GM18517 (cell line): ENCODE measurements at regions not wholly inside any gene's neighbourhood (a gene's known extent, or its start where the extent isn't known, plus 50 kb on each side); places are given as distances from the start of the nearest gene placed in this dataset.

ENCODE experiments used
- ATAC-seq: cut with Tn5 transposase; IDR thresholded peaks from one replicate; pipeline ENCODE4 v1.9.1; 2021; ENCODE audit warnings: mild to moderate bottlenecking, moderate library complexity; ENCODE audit not compliant: unreplicated experiment

- no peak for ATAC-seq
Measured at GRCh38 chr9:7246917-7247522, 489.2 kb downstream of the KDM4C start.

- no peak for ATAC-seq
Measured at GRCh38 chr9:7245976-7246580, 488.3 kb downstream of the KDM4C start.

GRCh38 chr9:7243838-7244237 lies 486.1 kb downstream of the KDM4C start:
- ATAC-seq = no peak

GRCh38 chr9:7242126-7242525 lies 484.4 kb downstream of the KDM4C start:
- ATAC-seq = no peak

GRCh38 chr9:7241694-7242093 lies 483.9 kb downstream of the KDM4C start:
- no peak for ATAC-seq

- ATAC-seq = no peak
Measured at GRCh38 chr9:7240569-7241311, 483.0 kb downstream of the KDM4C start.

GRCh38 chr9:7239708-7240107 lies 481.9 kb downstream of the KDM4C start:
- ATAC-seq = no peak

- no peak for ATAC-seq
Measured at GRCh38 chr9:7238247-7238637, 480.5 kb downstream of the KDM4C start.

GRCh38 chr9:7237473-7238246 lies 479.9 kb downstream of the KDM4C start:
- no peak for ATAC-seq

- no peak for ATAC-seq
Measured at GRCh38 chr9:7236186-7236585, 478.4 kb downstream of the KDM4C start.

GRCh38 chr9:7234144-7234543 lies 476.4 kb downstream of the KDM4C start:
- ATAC-seq = no peak

- ATAC-seq = no peak
Measured at GRCh38 chr9:7229571-7229970, 471.8 kb downstream of the KDM4C start.

- no peak for ATAC-seq
Measured at GRCh38 chr9:7228726-7229125, 471.0 kb downstream of the KDM4C start.

- no peak for ATAC-seq
Measured at GRCh38 chr9:7227951-7228350, 470.2 kb downstream of the KDM4C start.

- no peak for ATAC-seq
Measured at GRCh38 chr9:7226007-7226640, 468.4 kb downstream of the KDM4C start.
